Lung (tissue), 11 donors: ENCODE measurements at regions not wholly inside any gene's neighbourhood (a gene's known extent, or its start where the extent isn't known, plus 50 kb on each side); places are given as distances from the start of the nearest gene placed in this dataset.

Experiments
- ATAC-seq: fragments of 200-7000 bp; cut with Tn5 transposase; one replicate; pipeline ENCODE4 v1.9.1; 2020; ENCODE audit warnings: moderate number of reproducible peaks; ENCODE audit not compliant: insufficient read depth, low FRiP score
- DNase-seq, 3 donors: peaks; one replicate each; pipeline ENCODE4 v3.0.0-alpha.2; 2013 to 2017
- H3K27ac ChIP-seq, 2 donors: one replicate each; pipeline ENCODE4 v1.5.1; 2013; ENCODE audit warnings: mild to moderate bottlenecking in 2 of 2, moderate library complexity in 2 of 2, control low read depth in 1 of 2, inconsistent platforms in 1 of 2, low read depth in 1 of 2, low read length in 1 of 2
- H3K27me3 ChIP-seq, 3 donors: one replicate each; pipeline ENCODE4 v1.5.1; 2013; ENCODE audit warnings: low read length in 2 of 3; ENCODE audit not compliant: control insufficient read depth in 3 of 3, insufficient read depth in 3 of 3
- H3K36me3 ChIP-seq, 4 donors: one replicate each; pipeline ENCODE4 v1.5.1; 2013; ENCODE audit warnings: low read length in 4 of 4, mild to moderate bottlenecking in 1 of 4, moderate library complexity in 1 of 4; ENCODE audit not compliant: control insufficient read depth in 4 of 4, insufficient read depth in 4 of 4
- H3K4me1 ChIP-seq, 5 donors: one replicate each; pipeline ENCODE4 v1.5.1; 2013; ENCODE audit warnings: low read length in 5 of 5, mild to moderate bottlenecking in 2 of 5, moderate library complexity in 1 of 5; ENCODE audit not compliant: control insufficient read depth in 5 of 5, insufficient read depth in 5 of 5
- H3K4me3 ChIP-seq: one replicate; pipeline ENCODE4 v1.5.1; 2013; ENCODE audit warnings: mild to moderate bottlenecking, control low read depth, moderate library complexity
- H3K9ac ChIP-seq, 2 donors: one replicate each; pipeline ENCODE4 v1.5.1; 2013; ENCODE audit warnings: low read length in 2 of 2, control low read depth in 1 of 2; ENCODE audit not compliant: insufficient read depth in 1 of 2
- H3K9me3 ChIP-seq, 4 donors: one replicate each; pipeline ENCODE4 v1.5.1; 2013; ENCODE audit warnings: low read length in 3 of 4, mild to moderate bottlenecking in 1 of 4, moderate library complexity in 1 of 4; ENCODE audit not compliant: control insufficient read depth in 4 of 4, insufficient read depth in 3 of 4
- CTCF ChIP-seq: IDR thresholded peaks from 2 replicates; pipeline ENCODE4 v1.5.1; 2012; ENCODE audit warnings: mild to moderate bottlenecking; ENCODE audit errors: control extremely low read depth, extremely low read depth
- WGBS, 2 donors: extraction: QIAGEN DNeasy Blood & Tissue Kit; methylation state at CpG; one replicate each; pipeline ENCODE4 v1.1.7; 2013; 5-methylcytosine and 5-hydroxymethylcytosine counted together
- donor health status: control.
- donor health status: control.
- donor health status: Bipolar disorder and iron deficiency.
- donor health status: healthy.
- donor health status: DM: yes; HTN: yes; CAD: no.

GRCh38 chr3:146801492-146801891, 196.3 kb upstream of the PLSCR5 start:
- H3K27me3 ChIP-seq: no peaks in the 10 kb centered on the region
- H3K36me3 ChIP-seq: no peaks in the 10 kb centered on the region
- TF ChIP-seq CTCF: no peak
- DNase-seq: no peak
- no peak overlapping the region for H3K4me3 ChIP-seq
- WGBS, 2 donors: 31 to 41% methylated on average over 2 of the region's 2 CpGs
- no peak overlapping the region for H3K9ac ChIP-seq
- no peaks in the 10 kb centered on the region for H3K4me1 ChIP-seq
- H3K27ac ChIP-seq: no peak overlapping the region
- no peak for ATAC-seq
- H3K9me3 ChIP-seq: no peaks in the 10 kb centered on the region

GRCh38 chr3:146800484-146800883, 195.3 kb upstream of the PLSCR5 start:
- no peaks in the 10 kb centered on the region for H3K9me3 ChIP-seq
- no peaks in the 10 kb centered on the region for H3K36me3 ChIP-seq
- H3K27ac ChIP-seq: no peak overlapping the region
- H3K27me3 ChIP-seq: no peaks in the 10 kb centered on the region
- DNase-seq (no peak), ATAC-seq (no peak)
- WGBS, 2 donors: 73 to 87% methylated on average over 2 of the region's 2 CpGs
- no peaks in the 10 kb centered on the region for H3K4me1 ChIP-seq
- H3K9ac ChIP-seq: no peak overlapping the region
- no peak for TF ChIP-seq CTCF
- no peak overlapping the region for H3K4me3 ChIP-seq

- no peaks in the 10 kb centered on the region for H3K36me3 ChIP-seq
- no peak overlapping the region for H3K27ac ChIP-seq
- TF ChIP-seq CTCF: no peak
- DNase-seq (no peak), ATAC-seq (no peak)
- 57 to 71% methylated on average over 2 of the region's 2 CpGs for WGBS, 2 donors
- H3K4me3 ChIP-seq: no peak overlapping the region
- H3K9me3 ChIP-seq: no peaks in the 10 kb centered on the region
- no peaks in the 10 kb centered on the region for H3K27me3 ChIP-seq
- H3K4me1 ChIP-seq: no peaks in the 10 kb centered on the region
- no peak overlapping the region for H3K9ac ChIP-seq
Measured at GRCh38 chr3:146796078-146796477, 190.9 kb upstream of the PLSCR5 start.

- WGBS, 2 donors: 73 to 84% methylated on average over 2 of the region's 2 CpGs
- no peaks in the 10 kb centered on the region for H3K4me1 ChIP-seq
- no peak overlapping the region for H3K27ac ChIP-seq
- no peak overlapping the region for H3K9ac ChIP-seq
- peaks cover 0 to 5% (median 0%) of the 10 kb centered on the region in 4 donors for H3K9me3 ChIP-seq
- no peak overlapping the region for H3K4me3 ChIP-seq
- H3K27me3 ChIP-seq: no peaks in the 10 kb centered on the region
- no peak for TF ChIP-seq CTCF
- DNase-seq: no peak
- H3K36me3 ChIP-seq: no peaks in the 10 kb centered on the region
- ATAC-seq: no peak
Measured at GRCh38 chr3:146783446-146783845, 178.3 kb upstream of the PLSCR5 start.
